ENCODE measurements at regions not wholly inside any gene's neighbourhood (a gene's known extent, or its start where the extent isn't known, plus 50 kb on each side); places are given as distances from the start of the nearest gene placed in this dataset.

- H3K9me3 Mint-ChIP-seq: peaks cover 4% of the 10 kb centered on the region
- H3K36me3 Mint-ChIP-seq (ENCODE audit: low read depth): no peaks in the 10 kb centered on the region
- intact Hi-C loops (cut with micrococcal nuclease): no loop called here
- no peak for DNase-seq (ENCODE audit: low spot score)
- H3K4me1 Mint-ChIP-seq (ENCODE audit: low read depth): no peaks in the 10 kb centered on the region
- no peaks in the 10 kb centered on the region for H3K27me3 Mint-ChIP-seq (ENCODE audit: low read depth)
- no peak overlapping the region for H3K4me3 Mint-ChIP-seq (ENCODE audit: low read depth)
- no peak overlapping the region for H3K27ac Mint-ChIP-seq
Measured at GRCh38 chr3:25088284-25088683, 339.8 kb upstream of the RARB start.

DNA sequence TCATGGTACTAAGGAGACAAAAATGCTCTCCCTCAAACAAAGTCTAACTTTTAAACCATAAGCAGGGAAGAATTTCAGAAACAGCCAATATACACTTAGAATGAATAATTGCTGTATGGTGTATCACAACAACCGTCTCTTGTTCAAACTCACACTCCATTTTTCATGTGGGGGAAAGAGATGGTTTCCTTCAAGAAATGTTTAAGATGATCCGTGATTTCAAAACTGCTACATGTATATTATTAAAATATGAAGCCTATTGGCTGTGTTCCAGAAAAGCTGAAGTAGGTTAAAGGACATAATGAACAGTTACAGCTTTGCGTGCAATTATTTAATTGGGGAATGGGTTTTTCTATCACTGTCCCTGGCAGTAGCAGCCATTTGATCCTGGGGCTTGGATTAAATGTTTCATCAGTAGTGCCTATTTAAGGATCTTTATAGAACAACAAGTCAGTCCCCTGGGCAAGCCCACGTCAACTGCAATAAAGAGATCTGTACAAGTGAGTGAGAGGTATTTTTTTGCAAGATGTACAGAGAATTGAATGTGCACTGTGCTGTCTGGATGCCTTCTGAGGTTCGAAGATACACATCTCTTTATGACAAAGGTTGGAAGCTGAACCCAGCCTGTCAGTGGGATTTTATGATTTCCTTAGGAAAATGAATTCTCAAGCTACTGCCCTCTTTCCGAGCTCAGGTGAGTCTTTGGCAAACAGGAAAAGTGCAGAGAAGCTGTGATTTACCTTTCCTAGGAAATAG lies 337.2 kb upstream of the RARB start:
- Mint-ChIP-seq H3K4me1 (ENCODE audit: low read depth) (no peaks in the 10 kb centered on the region), H3K27ac (no peak overlapping the region)

GRCh38 chr3:25091934-25092333 lies 336.1 kb upstream of the RARB start:
- Mint-ChIP-seq H3K4me3 (ENCODE audit: low read depth) (no peak overlapping the region), H3K9me3 (no peaks in the 10 kb centered on the region), H3K27ac (no peak overlapping the region), H3K36me3 (ENCODE audit: low read depth) (no peaks in the 10 kb centered on the region), H3K27me3 (ENCODE audit: low read depth) (no peaks in the 10 kb centered on the region), H3K4me1 (ENCODE audit: low read depth) (no peaks in the 10 kb centered on the region)
- intact Hi-C loops (cut with micrococcal nuclease): no loop called here
- no peak for DNase-seq (ENCODE audit: low spot score)

More for the DNA sequence above, 337.2 kb upstream of the RARB start:
- intact Hi-C loops (cut with micrococcal nuclease): no loop called here
- Mint-ChIP-seq H3K4me3 (ENCODE audit: low read depth) (no peak overlapping the region), H3K36me3 (ENCODE audit: low read depth) (no peaks in the 10 kb centered on the region), H3K27me3 (ENCODE audit: low read depth) (no peaks in the 10 kb centered on the region), H3K9me3 (no peaks in the 10 kb centered on the region)
- no peak for DNase-seq (ENCODE audit: low spot score)

DNA sequence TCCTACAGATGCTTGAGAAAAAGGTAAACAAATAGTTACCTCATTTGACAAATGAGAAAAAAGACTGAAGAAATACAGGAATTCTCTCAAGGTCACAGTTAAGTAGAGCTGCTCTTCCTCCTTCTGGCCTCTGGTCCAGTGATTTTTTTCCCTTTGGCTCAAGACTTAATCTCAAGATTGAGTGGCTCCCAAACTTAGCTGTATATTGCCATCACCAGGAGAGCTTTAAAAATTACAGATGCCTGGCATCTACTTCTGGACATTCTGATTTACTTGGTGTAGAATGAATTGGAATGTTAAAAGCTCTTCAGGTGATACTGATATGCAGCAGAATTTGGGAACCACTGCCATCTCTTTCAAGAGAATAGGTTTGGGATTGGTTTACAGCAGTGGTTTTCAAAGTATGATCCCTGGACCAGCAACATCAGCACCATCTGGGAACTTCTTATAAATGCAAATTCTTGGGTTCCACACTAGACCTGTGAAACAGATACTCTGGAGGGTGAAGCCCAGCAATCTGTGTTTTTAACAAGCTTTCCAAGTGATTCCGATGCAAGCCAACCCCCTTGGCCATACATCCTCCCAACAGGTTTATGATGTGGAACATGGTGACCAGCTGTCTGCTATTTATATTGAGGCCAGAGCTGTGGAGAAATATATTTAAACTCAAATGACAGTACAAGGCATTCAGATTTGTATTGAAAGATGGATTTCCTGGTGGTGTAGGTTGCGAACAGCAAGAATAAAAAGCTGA lies 333.0 kb upstream of the RARB start:
- no peak overlapping the region for H3K27ac Mint-ChIP-seq
- no peaks in the 10 kb centered on the region for H3K4me1 Mint-ChIP-seq (ENCODE audit: low read depth)
- no peak for DNase-seq (ENCODE audit: low spot score)
- no peak overlapping the region for H3K4me3 Mint-ChIP-seq (ENCODE audit: low read depth)
- intact Hi-C loops (cut with micrococcal nuclease): no loop called here
- H3K27me3 Mint-ChIP-seq (ENCODE audit: low read depth): no peaks in the 10 kb centered on the region
- H3K9me3 Mint-ChIP-seq: no peaks in the 10 kb centered on the region
- H3K36me3 Mint-ChIP-seq (ENCODE audit: low read depth): no peaks in the 10 kb centered on the region

DNA sequence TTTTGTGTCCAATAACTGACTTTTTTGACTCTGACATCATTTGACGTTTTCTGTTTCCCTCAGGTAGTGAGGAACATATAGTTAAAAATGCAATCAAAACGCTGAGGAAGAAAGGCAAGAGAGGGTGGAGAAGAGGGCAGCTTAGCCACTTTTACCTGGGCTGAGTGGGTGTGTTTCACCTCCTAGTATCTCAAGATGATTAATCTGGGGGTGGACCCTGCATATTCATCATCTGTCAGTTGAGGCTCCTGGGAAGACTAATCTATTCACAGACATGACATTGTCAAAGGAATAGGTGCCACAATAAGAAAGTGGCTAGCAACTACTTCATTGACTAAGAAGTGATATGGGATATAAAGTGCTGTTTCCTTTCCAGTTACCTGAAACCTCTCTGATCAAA lies 331.5 kb upstream of the RARB start:
- intact Hi-C loops (cut with micrococcal nuclease): no loop called here
- Mint-ChIP-seq H3K27ac (no peak overlapping the region), H3K4me1 (ENCODE audit: low read depth) (no peaks in the 10 kb centered on the region), H3K27me3 (ENCODE audit: low read depth) (no peaks in the 10 kb centered on the region), H3K36me3 (ENCODE audit: low read depth) (no peaks in the 10 kb centered on the region), H3K4me3 (ENCODE audit: low read depth) (no peak overlapping the region), H3K9me3 (no peaks in the 10 kb centered on the region)
- DNase-seq (ENCODE audit: low spot score): no peak

GRCh38 chr3:25097023-25097422 lies 331.0 kb upstream of the RARB start:
- H3K27ac Mint-ChIP-seq: no peak overlapping the region
- no peaks in the 10 kb centered on the region for H3K36me3 Mint-ChIP-seq (ENCODE audit: low read depth)
- DNase-seq (ENCODE audit: low spot score): no peak
- H3K9me3 Mint-ChIP-seq: no peaks in the 10 kb centered on the region
- H3K4me3 Mint-ChIP-seq (ENCODE audit: low read depth): no peak overlapping the region
- no peaks in the 10 kb centered on the region for H3K27me3 Mint-ChIP-seq (ENCODE audit: low read depth)
- no peaks in the 10 kb centered on the region for H3K4me1 Mint-ChIP-seq (ENCODE audit: low read depth)
- intact Hi-C loops (cut with micrococcal nuclease): no loop called here

DNA sequence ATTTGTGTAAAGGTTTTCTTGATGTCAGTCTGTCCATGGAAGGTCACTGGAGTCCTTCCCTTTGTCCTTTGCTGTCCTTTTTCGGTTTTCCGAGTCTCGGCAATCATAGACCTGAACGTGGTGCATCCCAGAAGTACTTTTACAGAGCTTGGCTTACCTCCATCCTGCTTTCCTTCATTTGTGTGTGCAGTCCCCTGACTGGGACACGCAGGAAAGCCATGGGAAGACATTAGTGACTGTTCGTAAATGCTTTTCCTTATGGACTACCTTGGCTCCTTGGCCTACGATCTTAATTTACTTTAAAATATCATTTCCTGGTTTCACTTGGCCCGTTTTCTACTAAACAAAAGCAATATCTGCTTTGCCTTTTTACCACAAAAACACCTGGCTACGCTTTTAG lies 328.4 kb upstream of the RARB start:
- intact Hi-C loops (cut with micrococcal nuclease): no loop called here
- H3K36me3 Mint-ChIP-seq (ENCODE audit: low read depth): no peaks in the 10 kb centered on the region
- H3K27ac Mint-ChIP-seq: no peak overlapping the region
- no peaks in the 10 kb centered on the region for H3K27me3 Mint-ChIP-seq (ENCODE audit: low read depth)
- no peak overlapping the region for H3K4me3 Mint-ChIP-seq (ENCODE audit: low read depth)
- no peak for DNase-seq (ENCODE audit: low spot score)
- no peaks in the 10 kb centered on the region for H3K9me3 Mint-ChIP-seq
- H3K4me1 Mint-ChIP-seq (ENCODE audit: low read depth): no peaks in the 10 kb centered on the region

DNA sequence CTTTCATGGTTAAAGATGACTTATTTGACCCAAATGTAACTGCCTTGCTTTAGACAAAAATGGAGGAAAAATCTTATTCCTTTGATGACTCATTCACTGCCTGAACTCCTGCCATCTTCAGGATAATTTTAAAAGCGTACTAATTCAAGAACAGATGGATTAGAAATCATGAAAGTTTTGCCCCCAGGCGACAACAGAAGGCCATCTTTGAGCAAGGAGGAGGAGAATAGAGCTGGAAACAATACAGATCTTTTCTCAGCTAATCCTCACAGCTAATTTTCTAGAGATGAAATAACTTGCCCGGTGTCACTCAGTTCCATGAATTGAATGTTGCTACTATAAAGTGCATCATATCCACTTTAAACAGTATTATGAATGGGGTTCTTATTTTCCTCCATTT lies 324.7 kb upstream of the RARB start:
- no peaks in the 10 kb centered on the region for H3K4me1 Mint-ChIP-seq (ENCODE audit: low read depth)
- H3K4me3 Mint-ChIP-seq (ENCODE audit: low read depth): no peak overlapping the region
- H3K27ac Mint-ChIP-seq: no peak overlapping the region
- intact Hi-C loops (cut with micrococcal nuclease): no loop called here
- no peaks in the 10 kb centered on the region for H3K36me3 Mint-ChIP-seq (ENCODE audit: low read depth)
- DNase-seq (ENCODE audit: low spot score): no peak
- H3K9me3 Mint-ChIP-seq: no peaks in the 10 kb centered on the region
- H3K27me3 Mint-ChIP-seq (ENCODE audit: low read depth): no peaks in the 10 kb centered on the region

DNA sequence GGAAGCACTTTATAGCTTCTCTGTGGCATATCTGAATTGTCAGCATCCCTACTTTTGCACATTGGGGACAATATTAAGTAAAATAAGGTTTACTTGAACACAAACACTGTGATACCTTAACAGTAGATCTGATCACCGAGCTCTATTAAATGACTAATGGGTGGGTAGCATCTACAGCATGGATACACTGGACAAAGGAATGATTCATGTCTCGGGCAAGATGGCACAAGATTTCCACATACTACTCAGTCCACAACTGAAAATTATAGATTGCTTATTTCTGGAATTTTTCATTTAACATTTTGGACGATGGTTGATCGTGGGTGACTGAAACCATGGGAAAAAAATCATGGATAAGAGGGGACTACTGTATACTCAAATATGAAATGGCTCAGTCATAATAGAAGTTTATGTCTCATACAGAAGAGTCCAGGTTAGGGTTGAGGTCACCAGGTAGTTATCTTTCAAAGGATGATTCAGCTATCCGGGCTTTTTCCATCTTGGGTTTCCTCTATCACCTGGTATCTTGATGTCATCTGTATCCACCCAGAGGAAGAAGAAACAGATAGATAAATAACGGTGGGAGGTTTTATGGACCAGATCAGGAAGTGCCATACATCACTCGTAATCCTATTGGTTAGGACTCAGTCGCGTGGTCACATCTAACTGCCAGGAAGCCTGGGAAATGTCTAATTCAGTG lies 320.0 kb upstream of the RARB start:
- Mint-ChIP-seq H3K9me3 (no peaks in the 10 kb centered on the region), H3K4me1 (ENCODE audit: low read depth) (no peaks in the 10 kb centered on the region), H3K4me3 (ENCODE audit: low read depth) (no peak overlapping the region), H3K27ac (no peak overlapping the region), H3K36me3 (ENCODE audit: low read depth) (no peaks in the 10 kb centered on the region), H3K27me3 (ENCODE audit: low read depth) (no peaks in the 10 kb centered on the region)
- DNase-seq (ENCODE audit: low spot score): no peak
- intact Hi-C loops (cut with micrococcal nuclease): no loop called here

GRCh38 chr3:25110642-25111041 lies 317.4 kb upstream of the RARB start:
- Mint-ChIP-seq H3K27ac (no peak overlapping the region), H3K9me3 (no peaks in the 10 kb centered on the region), H3K36me3 (ENCODE audit: low read depth) (no peaks in the 10 kb centered on the region), H3K4me3 (ENCODE audit: low read depth) (no peak overlapping the region), H3K4me1 (ENCODE audit: low read depth) (no peaks in the 10 kb centered on the region), H3K27me3 (ENCODE audit: low read depth) (no peaks in the 10 kb centered on the region)
- no peak for DNase-seq (ENCODE audit: low spot score)
- intact Hi-C loops (cut with micrococcal nuclease): no loop called here

DNA sequence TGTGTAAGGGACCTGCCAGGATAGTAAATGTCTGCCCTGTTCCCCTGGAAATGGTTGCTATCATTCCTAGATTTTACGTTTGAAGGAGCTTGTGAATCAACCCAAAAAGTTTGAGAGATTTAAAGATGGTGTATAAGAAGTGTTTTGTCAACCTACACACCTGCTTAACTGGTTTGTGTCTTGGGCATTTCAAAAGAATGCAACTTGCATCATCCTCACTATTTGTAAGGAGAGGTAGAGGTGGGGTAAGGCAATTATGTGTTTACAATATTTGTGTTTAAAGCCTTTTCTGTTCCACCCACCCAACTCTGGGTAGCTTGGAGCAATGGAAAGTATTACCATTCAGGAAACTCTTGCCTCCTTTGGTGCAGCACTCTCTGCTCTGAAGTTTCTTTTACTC lies 314.2 kb upstream of the RARB start:
- no peak overlapping the region for H3K4me3 Mint-ChIP-seq (ENCODE audit: low read depth)
- H3K27ac Mint-ChIP-seq: no peak overlapping the region
- no peaks in the 10 kb centered on the region for H3K4me1 Mint-ChIP-seq (ENCODE audit: low read depth)
- no peaks in the 10 kb centered on the region for H3K27me3 Mint-ChIP-seq (ENCODE audit: low read depth)
- no peak for DNase-seq (ENCODE audit: low spot score)
- no peaks in the 10 kb centered on the region for H3K9me3 Mint-ChIP-seq
- H3K36me3 Mint-ChIP-seq (ENCODE audit: low read depth): no peaks in the 10 kb centered on the region
- intact Hi-C loops (cut with micrococcal nuclease): no loop called here

- intact Hi-C loops (cut with micrococcal nuclease): no loop called here
- no peaks in the 10 kb centered on the region for H3K36me3 Mint-ChIP-seq (ENCODE audit: low read depth)
- no peaks in the 10 kb centered on the region for H3K9me3 Mint-ChIP-seq
- DNase-seq (ENCODE audit: low spot score): no peak
- no peak overlapping the region for H3K27ac Mint-ChIP-seq
- no peaks in the 10 kb centered on the region for H3K27me3 Mint-ChIP-seq (ENCODE audit: low read depth)
- H3K4me1 Mint-ChIP-seq (ENCODE audit: low read depth): no peaks in the 10 kb centered on the region
- no peak overlapping the region for H3K4me3 Mint-ChIP-seq (ENCODE audit: low read depth)
Measured at GRCh38 chr3:25114532-25114931, 313.5 kb upstream of the RARB start.

DNA sequence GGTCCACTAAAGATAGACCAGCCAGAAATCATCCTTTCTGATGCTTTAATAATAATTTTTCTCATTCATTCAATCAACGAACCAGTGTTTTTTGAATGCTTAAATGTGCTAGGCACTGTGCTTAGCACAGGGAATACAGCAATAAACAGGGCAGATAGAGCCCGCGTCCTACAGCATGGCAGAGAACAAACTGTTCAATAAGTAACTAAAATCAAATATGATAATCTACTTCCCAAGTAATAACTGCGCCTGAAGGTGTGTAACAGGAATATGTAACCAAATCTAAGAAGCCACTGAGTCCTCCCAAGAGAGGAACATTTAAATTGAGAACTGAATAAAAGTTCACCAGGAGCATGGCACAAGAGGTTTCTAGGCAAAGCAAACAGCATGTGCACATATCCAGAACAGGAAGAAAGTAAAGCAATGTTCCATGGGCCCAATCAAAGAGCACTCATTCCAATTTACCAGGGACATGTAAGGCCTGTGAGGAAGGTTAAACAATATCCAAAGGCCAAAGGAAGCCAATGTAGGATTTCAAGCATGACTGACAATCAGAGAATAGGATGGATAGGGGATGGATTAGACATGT lies 311.0 kb upstream of the RARB start:
- Mint-ChIP-seq H3K4me1 (ENCODE audit: low read depth) (no peaks in the 10 kb centered on the region), H3K9me3 (no peaks in the 10 kb centered on the region), H3K27me3 (ENCODE audit: low read depth) (no peaks in the 10 kb centered on the region), H3K36me3 (ENCODE audit: low read depth) (no peaks in the 10 kb centered on the region), H3K4me3 (ENCODE audit: low read depth) (no peak overlapping the region), H3K27ac (no peak overlapping the region)
- intact Hi-C loops (cut with micrococcal nuclease): no loop called here
- DNase-seq (ENCODE audit: low spot score): no peak

Measured in activated T-helper 2 cell treated with anti-CD3 and anti-CD28 coated beads, Interferon-gamma antibody, Interleukin-2, Interleukin-4, amounts not matched to agents 10 μg/mL and 5 μg/mL and 100 μg/mL, durations not matched to agents 14 hours and 24 hours and 36 hours (primary cell).